Endothelial cell of umbilical vein (primary cell): ENCODE measurements at regions not wholly inside any gene's neighbourhood (a gene's known extent, or its start where the extent isn't known, plus 50 kb on each side); places are given as distances from the start of the nearest gene placed in this dataset.

ENCODE experiments used
- BruUV-seq: library from RNA; stranded (reverse); fragments of 400-500 nt; replicated peaks from 2 replicates; lab custom pipeline; 2021; lab: Mats Ljungman, UMichigan
- CTCF ChIA-PET: fragments of 300-600, 350-600 bp; sonication (Branson Sonifier 250); formaldehyde crosslinking; loops from one replicate; lab custom pipeline; 2021; ENCODE audit warnings: antibody characterized with exemption, inconsistent platforms; lab: Charles Lee
- POLR2A ChIA-PET: fragments of 300-600, 350-600 bp; sonication (Branson Sonifier 250); formaldehyde crosslinking; loops from one replicate; lab custom pipeline; 2021; ENCODE audit warnings: antibody characterized with exemption, inconsistent platforms; lab: Charles Lee
- DNase-seq: peaks from one replicate; pipeline ENCODE4 v3.0.0-alpha.2; 2011; ENCODE audit warnings: low read depth, low spot score
- FAIRE-seq: peaks from 2 replicates; lab custom pipeline; 2011; peaks lifted over from hg19 to GRCh38; lab: Jason Lieb, UNC
- H2AFZ ChIP-seq: 2 replicates; pipeline ENCODE4 v1.6.0; 2012; ENCODE audit warnings: low read depth, low read length, control low read depth, inconsistent platforms
- H3K27ac ChIP-seq: 2 replicates; pipeline ENCODE4 v1.5.1; 2011; ENCODE audit warnings: low read depth, mild to moderate bottlenecking, control low read depth, low read length, moderate library complexity; ENCODE audit not compliant: insufficient read depth
- H3K27me3 ChIP-seq, 2 experiments: 2 replicates each; pipeline versions ENCODE4 v1.6.0 to v1.6.1; 2011; ENCODE audit warnings: low read length in 2 of 2, mixed read lengths in 1 of 2; ENCODE audit not compliant: control insufficient read depth in 2 of 2, insufficient read depth in 2 of 2
- H3K36me3 ChIP-seq, 2 experiments: 2 replicates in 1 of 2; 3 replicates in 1 of 2; pipeline ENCODE4 v1.5.1; 2011; ENCODE audit warnings: low read length in 2 of 2, mild to moderate bottlenecking in 1 of 2, moderate library complexity in 1 of 2; ENCODE audit not compliant: control insufficient read depth in 2 of 2, insufficient read depth in 2 of 2; ENCODE audit errors: extremely low read depth in 1 of 2
- H3K4me1 ChIP-seq: 3 replicates; pipeline ENCODE4 v1.5.1; 2011; ENCODE audit warnings: mild to moderate bottlenecking, low read length; ENCODE audit not compliant: control insufficient read depth, insufficient read depth; ENCODE audit errors: extremely low read depth
- H3K4me2 ChIP-seq: 2 replicates; pipeline ENCODE4 v1.6.1; 2011; ENCODE audit warnings: low read length, control low read depth, mixed read lengths; ENCODE audit not compliant: insufficient read depth
- H3K4me3 ChIP-seq, 3 experiments: fragments of 200-600 bp in 1 of 3; sonication (generic), shearing (Covaris generic) in 1 of 3; replicated peaks in 1 of 3; 2 replicates each; pipeline ENCODE4 v1.5.1; 2011 to 2016; ENCODE audit warnings: control low read depth in 3 of 3, low read length in 3 of 3, mild to moderate bottlenecking in 2 of 3, inconsistent platforms in 1 of 3, low read depth in 1 of 3, moderate library complexity in 1 of 3; ENCODE audit not compliant: insufficient read depth in 1 of 3
- H3K79me2 ChIP-seq: 2 replicates; pipeline ENCODE4 v1.6.0; 2012; ENCODE audit warnings: low read length, inconsistent platforms; ENCODE audit not compliant: control insufficient read depth, insufficient read depth
- H3K9ac ChIP-seq: replicated peaks from 2 replicates; pipeline ENCODE3; 2011; ENCODE audit warnings: low read length, control low read depth; ENCODE audit not compliant: insufficient read depth; ENCODE audit errors: extremely low read depth
- H3K9me1 ChIP-seq: replicated peaks from 3 replicates; pipeline ENCODE4 v1.6.0; 2011; ENCODE audit warnings: mild to moderate bottlenecking, low read length; ENCODE audit not compliant: control insufficient read depth, insufficient read depth; ENCODE audit errors: extremely low read depth
- H3K9me3 ChIP-seq: replicated peaks from 2 replicates; pipeline ENCODE4 v1.5.1; 2012; ENCODE audit warnings: low read length, inconsistent platforms; ENCODE audit not compliant: control insufficient read depth, insufficient read depth
- H4K20me1 ChIP-seq: replicated peaks from 2 replicates; pipeline ENCODE3; 2011; ENCODE audit warnings: mild to moderate bottlenecking, low read length; ENCODE audit not compliant: control insufficient read depth, insufficient read depth; ENCODE audit errors: extremely low read depth
- CTCF ChIP-seq, 2 donors: IDR thresholded peaks; 1 replicate in 1 of 2; 2 replicates in 1 of 2; pipeline ENCODE4 v1.5.1; 2011; ENCODE audit warnings: low read length in 2 of 2, mild to moderate bottlenecking in 2 of 2, moderate library complexity in 2 of 2, control low read depth in 1 of 2, inconsistent platforms in 1 of 2, low read depth in 1 of 2; ENCODE audit not compliant: insufficient read depth in 1 of 2; ENCODE audit errors: extremely low read depth in 1 of 2
- EZH2 ChIP-seq: IDR thresholded peaks from 2 replicates; pipeline ENCODE4 v1.6.1; 2012; ENCODE audit warnings: borderline replicate concordance, low read depth, mild to moderate bottlenecking, moderate library complexity, low read length, inconsistent platforms; ENCODE audit not compliant: severe bottlenecking
- FOS ChIP-seq: IDR thresholded peaks from 2 replicates; pipeline ENCODE4 v1.6.1; 2011; ENCODE audit warnings: mild to moderate bottlenecking, low read length, moderate library complexity, borderline replicate concordance; ENCODE audit not compliant: insufficient read depth
- GATA2 ChIP-seq: IDR thresholded peaks from 2 replicates; pipeline ENCODE4 v1.7.0; 2011; ENCODE audit warnings: low read depth, mild to moderate bottlenecking, moderate library complexity, mixed read lengths, low read length; ENCODE audit not compliant: insufficient read length, insufficient read depth
- JUN ChIP-seq: IDR thresholded peaks from 2 replicates; pipeline ENCODE4 v1.6.1; 2011; ENCODE audit warnings: borderline replicate concordance, low read depth; ENCODE audit not compliant: insufficient read length, insufficient read depth
- MAX ChIP-seq: IDR thresholded peaks from 2 replicates; pipeline ENCODE4 v1.6.1; 2011; ENCODE audit not compliant: insufficient read depth, insufficient read length
- MYC ChIP-seq: IDR thresholded peaks from one replicate; pipeline ENCODE4 v1.6.1; 2011; ENCODE audit warnings: mild to moderate bottlenecking, low read depth, low read length
- POLR2A ChIP-seq: IDR thresholded peaks from 2 replicates; pipeline ENCODE4 v1.6.1; 2012; ENCODE audit warnings: low read depth, mild to moderate bottlenecking, control low read depth, low read length
- POLR2AphosphoS5 ChIP-seq: IDR thresholded peaks from 2 replicates; pipeline ENCODE4 v1.6.1; 2012; ENCODE audit warnings: low read depth, mild to moderate bottlenecking, control low read depth, low read length, moderate library complexity; ENCODE audit not compliant: insufficient read depth
- dilution Hi-C: fragments of 300-500 bp; cut with MboI; formaldehyde crosslinking; loops from one replicate; pipeline ENCODE4 v1.15.0; 2019; ENCODE audit warnings: low sequenced_read_pairs; ENCODE audit not compliant: extremely low pct_ligation_motif_present
- intact Hi-C: fragments of 100-400 bp; cut with micrococcal nuclease; formaldehyde crosslinking; loops from one replicate; pipeline ENCODE4 v1.10.0; 2022

DNA sequence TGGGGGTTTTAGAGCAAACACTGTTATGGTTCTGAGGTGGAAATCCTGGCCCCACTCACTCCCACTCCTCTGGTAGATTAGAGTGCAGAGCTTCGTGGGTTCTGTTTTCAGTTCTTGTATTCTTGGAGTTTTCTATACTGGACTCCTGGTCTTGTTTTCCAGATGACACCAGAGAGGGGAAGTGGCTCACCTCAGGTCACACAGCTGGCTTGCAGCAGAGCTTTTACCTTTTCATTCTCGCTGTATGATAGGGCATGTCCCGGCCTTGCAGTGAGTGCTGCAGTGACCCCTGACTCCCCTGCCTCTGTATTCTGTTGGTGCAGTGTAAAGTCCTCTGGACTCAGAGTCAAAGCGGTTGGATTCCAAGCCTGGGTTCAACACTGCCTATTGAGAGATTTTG lies 148.9 kb upstream of the MEX3C start:
- BruUV-seq, result no TSS peak
- no peaks in the 10 kb centered on the region for H3K9me3 ChIP-seq
- H3K36me3 ChIP-seq, result no peaks in the 10 kb centered on the region
- no peak overlapping the region for H3K27ac ChIP-seq
- H4K20me1 ChIP-seq, result no peaks in the 10 kb centered on the region
- no peak overlapping the region for H3K4me2 ChIP-seq
- no peak overlapping the region for H3K4me3 ChIP-seq
- DNase-seq, result no peak
- ChIA-PET POLR2A (no interaction called here), CTCF (no interaction called here)
- FAIRE-seq, result no peak
- no peaks in the 10 kb centered on the region for H3K27me3 ChIP-seq
- no peaks in the 10 kb centered on the region for H3K79me2 ChIP-seq
- no peak for TF ChIP-seq FOS
- TF ChIP-seq POLR2AphosphoS5, result no peak
- TF ChIP-seq MAX, result no peak
- no peak for TF ChIP-seq JUN
- TF ChIP-seq POLR2A, result no peak
- no peak for TF ChIP-seq MYC
- TF ChIP-seq GATA2, result no peak
- TF ChIP-seq CTCF (IDR thresholded peaks at IDR 0.05; ENCODE audit: extremely low read depth in 1 of 2, insufficient read depth in 1 of 2, low read depth in 1 of 2, low read length in 2 of 2), result no peak
- no peak for TF ChIP-seq EZH2
- dilution Hi-C loops, result no loop called here
- H3K9ac ChIP-seq, result no peak overlapping the region
- no peaks in the 10 kb centered on the region for H3K9me1 ChIP-seq
- intact Hi-C loops, result no loop called here
- no peak overlapping the region for H2AFZ ChIP-seq
- H3K4me1 ChIP-seq, result no peaks in the 10 kb centered on the region
